ENCODE measurements at regions not wholly inside any gene's neighbourhood (a gene's known extent, or its start where the extent isn't known, plus 50 kb on each side); places are given as distances from the start of the nearest gene placed in this dataset.

GRCh38 chr13:60629158-60629557 lies 232.1 kb downstream of the TDRD3 start:
- no peak for DNase-seq (ENCODE audit: low spot score)
- Histone ChIP-seq H3K9me3 (no peaks in the 10 kb centered on the region), H3K36me3 (no peaks in the 10 kb centered on the region), H3K27me3 (no peaks in the 10 kb centered on the region), H3K27ac (no peak overlapping the region), H3K4me3 (no peak overlapping the region), H3K4me1 (no peaks in the 10 kb centered on the region)
- TF ChIP-seq CTCF (IDR thresholded peaks at IDR 0.05): no peak

GRCh38 chr13:60627071-60627686 lies 230.2 kb downstream of the TDRD3 start:
- no peak for DNase-seq (ENCODE audit: low spot score)
- peak; percentile 38 to 72 for TF ChIP-seq CTCF (IDR thresholded peaks at IDR 0.05)
- no peaks in the 10 kb centered on the region for H3K27me3 ChIP-seq
- no peaks in the 10 kb centered on the region for H3K9me3 ChIP-seq
- no peak overlapping the region for H3K4me3 ChIP-seq
- H3K27ac ChIP-seq: no peak overlapping the region
- H3K4me1 ChIP-seq: no peaks in the 10 kb centered on the region
- H3K36me3 ChIP-seq: no peaks in the 10 kb centered on the region

Small RNA genes lying in the stretch of these regions (microRNA-seq; reads per million reads assigned to microRNA genes)
- 0 reads per million in 2 donors for gene MIR3169 (ENCODE audit: borderline number of aligned reads in 2 of 2, borderline replicate concordance in 1 of 2)
